GM10248 (cell line): ENCODE measurements at regions not wholly inside any gene's neighbourhood (a gene's known extent, or its start where the extent isn't known, plus 50 kb on each side); places are given as distances from the start of the nearest gene placed in this dataset.

Experiments used
- CTCF ChIA-PET: fragments of 300-600 bp; sonication (Branson Sonifier 250); formaldehyde crosslinking; extraction: SDS; loops from one replicate; lab custom pipeline; 2021; ENCODE audit warnings: antibody characterized with exemption; lab: Yijun Ruan, JAX
- POLR2A ChIA-PET: fragments of 350-650 bp; sonication (Branson Sonifier 250); formaldehyde crosslinking; extraction: SDS; loops from one replicate; lab custom pipeline; 2020; ENCODE audit warnings: antibody characterized with exemption; lab: Yijun Ruan, JAX
- DNase-seq: peaks from one replicate; pipeline ENCODE4 v3.0.0; 2012; ENCODE audit errors: extremely low spot score
- CTCF ChIP-seq: IDR thresholded peaks from 2 replicates; pipeline ENCODE4 v1.5.1; 2012; ENCODE audit warnings: mild to moderate bottlenecking, low read depth; ENCODE audit errors: extremely low read depth, missing control alignments, control extremely low read depth

- POLR2A ChIA-PET = no interaction called here
- DNase-seq = no peak
- no peak for TF ChIP-seq CTCF
- CTCF ChIA-PET = no interaction called here
Measured at GRCh38 chr15:47258521-47258920, 458.8 kb upstream of the SEMA6D start.

- no peak for TF ChIP-seq CTCF
- CTCF ChIA-PET = no interaction called here
- DNase-seq = no peak
- POLR2A ChIA-PET = no interaction called here
Measured at GRCh38 chr15:47265686-47266085, 451.6 kb upstream of the SEMA6D start.

- CTCF ChIA-PET = no interaction called here
- POLR2A ChIA-PET = no interaction called here
- DNase-seq = no peak
- no peak for TF ChIP-seq CTCF
Measured at GRCh38 chr15:47266566-47266965, 450.7 kb upstream of the SEMA6D start.

- no peak for DNase-seq
- ChIA-PET POLR2A (no interaction called here), CTCF (no interaction called here)
- TF ChIP-seq CTCF = no peak
Measured at GRCh38 chr15:47273864-47274263, 443.4 kb upstream of the SEMA6D start.

- no peak for DNase-seq
- ChIA-PET CTCF (no interaction called here), POLR2A (no interaction called here)
- TF ChIP-seq CTCF = no peak
Measured at GRCh38 chr15:47283246-47283645, 434.1 kb upstream of the SEMA6D start.

- DNase-seq = no peak
- CTCF ChIA-PET = no interaction called here
- TF ChIP-seq CTCF = no peak
- POLR2A ChIA-PET = no interaction called here
Measured at GRCh38 chr15:47288794-47289193, 428.5 kb upstream of the SEMA6D start.

- no peak for TF ChIP-seq CTCF
- ChIA-PET CTCF (no interaction called here), POLR2A (no interaction called here)
- no peak for DNase-seq
Measured at GRCh38 chr15:47289656-47290055, 427.6 kb upstream of the SEMA6D start.
